ENCODE measurements at regions not wholly inside any gene's neighbourhood (a gene's known extent, or its start where the extent isn't known, plus 50 kb on each side); places are given as distances from the start of the nearest gene placed in this dataset.
A peak's percentile ranks its signal among the peaks of the same experiment; 100 is the strongest.

- Histone ChIP-seq H3K9me2 (ENCODE audit: insufficient read depth) (no peaks in the 10 kb centered on the region), H3K27ac (ENCODE audit: low read depth) (no peak overlapping the region), H3K36me3 (ENCODE audit: insufficient read depth) (no peaks in the 10 kb centered on the region), H2AFZ (no peak overlapping the region), H3K4me3 (no peak overlapping the region), H3K4me1 (ENCODE audit: insufficient read depth) (peaks cover 4% of the 10 kb centered on the region; the same call in 1 of the 2 replicates), H3K79me2 (replicated peaks; ENCODE audit: insufficient read depth) (no peaks in the 10 kb centered on the region), H3K27me3 (ENCODE audit: insufficient read depth) (no peaks in the 10 kb centered on the region), H3K4me2 (no peak overlapping the region), H4K20me1 (replicated peaks; ENCODE audit: insufficient read depth) (no peaks in the 10 kb centered on the region), H3F3A (replicated peaks; ENCODE audit: low read depth) (no peaks in the 10 kb centered on the region)
- H3K36me3 Mint-ChIP-seq (ENCODE audit: low read depth) = no peaks in the 10 kb centered on the region
- ATAC-seq = no peak; the same call in 2 of the 3 replicates
- H3K27me3 Mint-ChIP-seq (ENCODE audit: insufficient read depth, low read depth, poor library complexity) = no peaks in the 10 kb centered on the region
- no peak for DNase-seq (ENCODE audit: low spot score)
- no peaks in the 10 kb centered on the region for H3K9me3 Mint-ChIP-seq
- H3K27ac Mint-ChIP-seq = peak overlapping the region; percentile 59; the same call in 1 of the 2 replicates
- H3K4me3 Mint-ChIP-seq = no peak overlapping the region
- TF ChIP-seq CTCF (conservative IDR thresholded peaks at IDR 0.05; ENCODE audit: low read depth in 2 of 2) = no peak
- no peak for TF ChIP-seq EZH2 (IDR thresholded peaks at IDR 0.05; ENCODE audit: low read depth, unreplicated experiment)
- TF ChIP-seq NANOG (IDR thresholded peaks at IDR 0.05; ENCODE audit: borderline replicate concordance) = no peak
- no peak for TF ChIP-seq JUNB (IDR thresholded peaks at IDR 0.05; ENCODE audit: unreplicated experiment)
- TF ChIP-seq EZH2phosphoT487 (IDR thresholded peaks at IDR 0.05; ENCODE audit: unreplicated experiment) = no peak
- no peak for TF ChIP-seq CREB1 (CRISPR knock-in tag; IDR thresholded peaks at IDR 0.05; ENCODE audit: low read depth)
- TF ChIP-seq ZNF331 (CRISPR knock-in tag; IDR thresholded peaks at IDR 0.05; ENCODE audit: low read depth) = no peak
- no peak for TF ChIP-seq ZNF462 (CRISPR knock-in tag; IDR thresholded peaks at IDR 0.05)
- no peak for TF ChIP-seq POLR2AphosphoS5 (IDR thresholded peaks at IDR 0.05; ENCODE audit: low read depth)
- TF ChIP-seq ZNF114 (CRISPR knock-in tag; IDR thresholded peaks at IDR 0.05) = no peak
- TF ChIP-seq REST (IDR thresholded peaks at IDR 0.05; ENCODE audit: unreplicated experiment) = no peak
- TF ChIP-seq ETS1 (IDR thresholded peaks at IDR 0.05) = no peak
- no peak for TF ChIP-seq STAT1 (IDR thresholded peaks at IDR 0.05; ENCODE audit: unreplicated experiment)
- peaks cover 9% of the 10 kb centered on the region; the same call in 2 of the 3 replicates for H3K4me1 Mint-ChIP-seq
These were observed 262.6 kb downstream of the COX7C start for GRCh38 chr5:86880344-86880743.

All from GM23338 (cell line).